Spleen (tissue), 11 donors: ENCODE measurements at regions not wholly inside any gene's neighbourhood (a gene's known extent, or its start where the extent isn't known, plus 50 kb on each side); places are given as distances from the start of the nearest gene placed in this dataset.

Experiments
- DNase-seq: peaks from one replicate; pipeline ENCODE4 v3.0.0-alpha.2; 2020
- H3K27ac ChIP-seq, 8 donors: fragments of 200-600 bp; sonication (generic) in 7 of 8; 1 replicate in 4 of 8; 2 replicates in 4 of 8; pipeline versions ENCODE4 v1.5.0 to v1.8.0; 2016 to 2021; ENCODE audit warnings: inconsistent platforms in 4 of 8, mild to moderate bottlenecking in 4 of 8, moderate library complexity in 1 of 8
- H3K27me3 ChIP-seq, 7 donors: fragments of 200-600 bp; sonication (generic) in 6 of 7; replicated peaks in 1 of 7; 1 replicate in 4 of 7; 2 replicates in 3 of 7; pipeline versions ENCODE4 v1.5.0 to v1.8.0; 2016 to 2021; ENCODE audit warnings: inconsistent platforms in 3 of 7, mild to moderate bottlenecking in 1 of 7
- H3K36me3 ChIP-seq, 6 donors: fragments of 200-600 bp; sonication (generic) in 5 of 6; 1 replicate in 4 of 6; 2 replicates in 2 of 6; pipeline versions ENCODE4 v1.5.0 to v1.8.0; 2016 to 2021; ENCODE audit warnings: inconsistent platforms in 2 of 6
- H3K4me1 ChIP-seq, 6 donors: fragments of 200-600 bp; sonication (generic) in 5 of 6; 1 replicate in 3 of 6; 2 replicates in 3 of 6; pipeline versions ENCODE4 v1.5.0 to v1.8.0; 2016 to 2021; ENCODE audit warnings: inconsistent platforms in 3 of 6
- H3K4me3 ChIP-seq, 8 donors: fragments of 200-600 bp; sonication (generic) in 7 of 8; 1 replicate in 4 of 8; 2 replicates in 4 of 8; pipeline versions ENCODE4 v1.5.0 to v1.8.0; 2016 to 2021; ENCODE audit warnings: inconsistent platforms in 4 of 8, mild to moderate bottlenecking in 4 of 8, moderate library complexity in 2 of 8
- H3K9me3 ChIP-seq, 8 donors: fragments of 200-600 bp; sonication (generic) in 7 of 8; 1 replicate in 4 of 8; 2 replicates in 4 of 8; pipeline versions ENCODE4 v1.5.0 to v1.8.0; 2016 to 2021; ENCODE audit warnings: inconsistent platforms in 4 of 8
- POLR2A ChIP-seq, 3 donors: fragments of 450-650 bp; IDR thresholded peaks; one replicate each; pipeline ENCODE4 v1.5.1; 2017; ENCODE audit warnings: antibody characterized with exemption in 3 of 3, mild to moderate bottlenecking in 1 of 3
- POLR2AphosphoS5 ChIP-seq, 3 donors: sonication (generic); formaldehyde crosslinking; IDR thresholded peaks; one replicate each; pipeline ENCODE4 v1.5.1; 2017; ENCODE audit warnings: antibody characterized with exemption in 3 of 3
- WGBS, 5 donors: extraction: QIAGEN DNeasy Blood & Tissue Kit in 3 of 5; methylation state at CpG; one replicate each; pipeline versions ENCODE4 v1.1.5 to v1.1.7; 2013 to 2018; 5-methylcytosine and 5-hydroxymethylcytosine counted together
- intact Hi-C: fragments of 100-400 bp; cut with DNase I; formaldehyde crosslinking; loops from one replicate; pipeline ENCODE4 v1.15.0; 2023; ENCODE audit warnings: low total_unique reads
- TF ChIP-seq, protein P1 (sequence below), 11 experiments: fragments of 200-600 bp in 7 of 11; fragments of 450-650 bp in 4 of 11; sonication (generic) in 4 of 11; IDR thresholded peaks in 8 of 11; conservative IDR thresholded peaks in 3 of 11; 1 replicate in 7 of 11; 2 replicates in 4 of 11; pipeline versions ENCODE4 v1.4.0 to v1.8.0; 2016 to 2021; ENCODE audit warnings: antibody characterized with exemption in 11 of 11, inconsistent platforms in 4 of 11, mild to moderate bottlenecking in 1 of 11
- donor health status: healthy with polysubstance abuse.
- donor health status: DM: no; HTN: no; CAD: no; lungs with moderate emphysema.
- donor health status: DM: no; HTN: no; CAD: no.
- donor health status: Bipolar disorder and iron deficiency.
- donor health status: healthy.
- donor health status: DM: no; HTN: no; CAD: no.
- donor health status: DM: yes; HTN: yes; CAD: no.

DNA sequence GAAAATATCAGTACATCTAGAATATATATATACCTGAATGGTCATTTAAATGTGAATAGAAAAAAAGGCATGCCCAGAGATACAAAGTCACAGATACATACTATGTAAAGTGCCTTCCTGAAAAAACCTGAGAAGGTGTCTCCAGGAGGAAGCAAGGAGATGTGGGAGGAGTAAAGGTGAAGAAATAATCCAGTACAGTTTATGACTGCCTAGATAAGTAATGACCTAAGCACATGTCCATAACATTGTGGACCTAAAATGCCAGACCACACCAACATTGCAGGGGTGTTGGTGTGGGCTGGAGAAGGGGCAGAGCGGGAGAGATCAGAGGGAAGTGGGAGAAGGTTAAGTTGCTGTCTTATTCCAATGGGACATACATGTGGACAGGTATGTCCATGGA, 226.9 kb downstream of the ZNF621 start:
- Histone ChIP-seq H3K4me1 (no peaks in the 10 kb centered on the region), H3K27ac (no peak overlapping the region), H3K9me3 (no peaks in the 10 kb centered on the region), H3K4me3 (no peak overlapping the region), H3K27me3 (peaks cover 0 to 12% (median 0%) of the 10 kb centered on the region in 7 donors), H3K36me3 (no peaks in the 10 kb centered on the region)
- no peak for TF ChIP-seq POLR2A (IDR thresholded peaks at IDR 0.05)
- no peak for TF ChIP-seq POLR2AphosphoS5 (IDR thresholded peaks at IDR 0.05)
- TF ChIP-seq, protein P1, sequence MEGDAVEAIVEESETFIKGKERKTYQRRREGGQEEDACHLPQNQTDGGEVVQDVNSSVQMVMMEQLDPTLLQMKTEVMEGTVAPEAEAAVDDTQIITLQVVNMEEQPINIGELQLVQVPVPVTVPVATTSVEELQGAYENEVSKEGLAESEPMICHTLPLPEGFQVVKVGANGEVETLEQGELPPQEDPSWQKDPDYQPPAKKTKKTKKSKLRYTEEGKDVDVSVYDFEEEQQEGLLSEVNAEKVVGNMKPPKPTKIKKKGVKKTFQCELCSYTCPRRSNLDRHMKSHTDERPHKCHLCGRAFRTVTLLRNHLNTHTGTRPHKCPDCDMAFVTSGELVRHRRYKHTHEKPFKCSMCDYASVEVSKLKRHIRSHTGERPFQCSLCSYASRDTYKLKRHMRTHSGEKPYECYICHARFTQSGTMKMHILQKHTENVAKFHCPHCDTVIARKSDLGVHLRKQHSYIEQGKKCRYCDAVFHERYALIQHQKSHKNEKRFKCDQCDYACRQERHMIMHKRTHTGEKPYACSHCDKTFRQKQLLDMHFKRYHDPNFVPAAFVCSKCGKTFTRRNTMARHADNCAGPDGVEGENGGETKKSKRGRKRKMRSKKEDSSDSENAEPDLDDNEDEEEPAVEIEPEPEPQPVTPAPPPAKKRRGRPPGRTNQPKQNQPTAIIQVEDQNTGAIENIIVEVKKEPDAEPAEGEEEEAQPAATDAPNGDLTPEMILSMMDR (IDR thresholded peaks at IDR 0.05 in 8 of 11, conservative IDR thresholded peaks at IDR 0.05 in 3 of 11), result no peak
- DNase-seq, result no peak
- WGBS, 5 donors, result 73 to 100% (median 94%) methylated on average over 1 of the region's 1 CpG
- intact Hi-C loops, result no loop called here

DNA sequence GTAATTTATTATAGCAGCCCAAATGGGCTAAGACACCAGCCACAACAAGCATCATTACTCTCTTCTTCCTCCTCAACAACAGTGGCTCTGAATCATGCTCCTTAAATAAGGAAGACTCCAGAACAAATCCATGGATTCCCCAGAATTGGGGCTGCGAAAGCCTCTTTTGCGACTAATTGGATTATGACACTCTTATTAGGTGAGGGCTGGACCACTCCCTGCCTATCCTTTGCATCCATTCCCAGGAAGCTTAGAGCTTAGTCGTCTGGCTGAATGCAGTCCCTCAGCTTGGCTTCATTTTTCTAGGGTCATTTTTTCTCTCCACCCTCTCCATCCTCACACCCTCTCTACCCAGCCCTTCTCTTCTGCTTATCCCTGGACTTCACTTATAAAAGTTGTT, 227.7 kb downstream of the ZNF621 start:
- H3K4me3 ChIP-seq, result no peak overlapping the region
- no peak for DNase-seq
- H3K36me3 ChIP-seq, result no peaks in the 10 kb centered on the region
- intact Hi-C loops, result no loop called here
- H3K27me3 ChIP-seq, result peaks cover 0 to 12% (median 0%) of the 10 kb centered on the region in 7 donors
- 83 to 96% (median 92%) methylated on average over 3 of the region's 3 CpGs for WGBS, 5 donors
- no peaks in the 10 kb centered on the region for H3K4me1 ChIP-seq
- H3K9me3 ChIP-seq, result no peaks in the 10 kb centered on the region
- TF ChIP-seq POLR2AphosphoS5 (IDR thresholded peaks at IDR 0.05), result no peak
- no peak for TF ChIP-seq POLR2A (IDR thresholded peaks at IDR 0.05)
- TF ChIP-seq, protein P1 (IDR thresholded peaks at IDR 0.05 in 8 of 11, conservative IDR thresholded peaks at IDR 0.05 in 3 of 11), result no peak
- no peak overlapping the region for H3K27ac ChIP-seq

DNA sequence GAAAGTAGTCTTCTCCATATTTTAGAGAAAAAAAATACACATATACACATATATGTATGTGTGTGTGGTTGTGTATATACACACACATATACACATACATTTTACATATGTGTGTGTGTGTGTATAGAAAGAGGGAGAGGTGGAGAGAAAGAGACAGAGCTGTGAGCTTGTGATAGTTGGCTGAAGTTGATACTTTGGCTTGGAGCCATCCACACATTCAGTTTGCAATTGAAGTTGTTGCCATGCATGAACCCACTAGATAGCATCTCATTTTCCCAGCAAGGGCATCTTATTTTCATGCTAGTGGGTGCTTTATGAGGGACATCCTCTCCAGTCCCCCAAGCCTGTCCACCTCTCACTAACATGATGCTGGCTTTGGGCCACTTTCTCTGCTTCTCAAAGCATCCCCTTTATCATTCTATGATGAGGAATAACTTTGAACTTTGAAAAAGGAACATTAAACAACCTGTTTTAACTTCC, 228.6 kb downstream of the ZNF621 start:
- no peak overlapping the region for H3K4me3 ChIP-seq
- H3K4me1 ChIP-seq, result no peaks in the 10 kb centered on the region
- H3K36me3 ChIP-seq, result no peaks in the 10 kb centered on the region
- TF ChIP-seq POLR2AphosphoS5 (IDR thresholded peaks at IDR 0.05) (no peak), POLR2A (IDR thresholded peaks at IDR 0.05) (no peak)
- TF ChIP-seq, protein P1 (IDR thresholded peaks at IDR 0.05 in 8 of 11, conservative IDR thresholded peaks at IDR 0.05 in 3 of 11), result no peak
- H3K27me3 ChIP-seq, result peaks cover 0 to 12% (median 0%) of the 10 kb centered on the region in 7 donors
- H3K9me3 ChIP-seq, result no peaks in the 10 kb centered on the region
- intact Hi-C loops, result no loop called here
- DNase-seq, result no peak
- H3K27ac ChIP-seq, result no peak overlapping the region

DNA sequence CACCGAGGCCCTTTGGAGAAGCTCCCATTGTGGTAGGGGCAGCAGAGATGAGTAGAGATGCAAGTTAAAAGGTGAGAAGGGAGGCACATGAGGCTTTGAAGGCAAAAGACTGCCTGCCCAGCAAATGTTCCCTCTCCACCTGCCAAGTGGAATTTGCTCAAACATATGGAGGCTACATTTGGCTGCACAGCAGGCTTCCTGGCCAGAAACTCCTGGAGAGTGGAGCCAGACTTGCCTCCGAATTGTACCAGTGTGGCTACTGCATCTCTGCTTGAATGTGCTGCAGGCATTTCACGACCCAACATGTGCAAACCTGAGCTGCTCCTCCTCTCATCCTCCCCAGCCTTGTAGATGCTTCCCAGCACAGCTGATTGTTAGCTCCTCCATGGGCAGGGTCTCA, 229.2 kb downstream of the ZNF621 start:
- Histone ChIP-seq H3K4me1 (no peaks in the 10 kb centered on the region), H3K27ac (no peak overlapping the region), H3K9me3 (no peaks in the 10 kb centered on the region), H3K36me3 (no peaks in the 10 kb centered on the region), H3K4me3 (no peak overlapping the region), H3K27me3 (peaks cover 0 to 12% (median 0%) of the 10 kb centered on the region in 7 donors)
- no peak for DNase-seq
- 68 to 87% (median 76%) methylated on average over 3 of the region's 3 CpGs for WGBS, 5 donors
- TF ChIP-seq POLR2AphosphoS5 (IDR thresholded peaks at IDR 0.05) (no peak), POLR2A (IDR thresholded peaks at IDR 0.05) (no peak)
- TF ChIP-seq, protein P1 (IDR thresholded peaks at IDR 0.05 in 8 of 11, conservative IDR thresholded peaks at IDR 0.05 in 3 of 11), result no peak
- intact Hi-C loops, result no loop called here
